ENCODE measurements at regions not wholly inside any gene's neighbourhood (a gene's known extent, or its start where the extent isn't known, plus 50 kb on each side); places are given as distances from the start of the nearest gene placed in this dataset.

GRCh38 chr1:86296305-86297205 is 99.6 kb downstream of the ODF2L start:
- DNase-seq, result no peak
- peaks cover 4% of the 10 kb centered on the region for H3K4me1 ChIP-seq
- H3K27me3 ChIP-seq (ENCODE audit: insufficient read depth in 3 of 3, low read length in 2 of 3), result no peaks in the 10 kb centered on the region
- peak overlapping the region; percentile 45 for H3K4me3 ChIP-seq
- 21 to 41% (median 24%) methylated on average over 7 of the region's 7 CpGs for WGBS, 3 donors
- peaks cover 5% of the 10 kb centered on the region for H3K9me3 ChIP-seq
- TF ChIP-seq, protein P1, sequence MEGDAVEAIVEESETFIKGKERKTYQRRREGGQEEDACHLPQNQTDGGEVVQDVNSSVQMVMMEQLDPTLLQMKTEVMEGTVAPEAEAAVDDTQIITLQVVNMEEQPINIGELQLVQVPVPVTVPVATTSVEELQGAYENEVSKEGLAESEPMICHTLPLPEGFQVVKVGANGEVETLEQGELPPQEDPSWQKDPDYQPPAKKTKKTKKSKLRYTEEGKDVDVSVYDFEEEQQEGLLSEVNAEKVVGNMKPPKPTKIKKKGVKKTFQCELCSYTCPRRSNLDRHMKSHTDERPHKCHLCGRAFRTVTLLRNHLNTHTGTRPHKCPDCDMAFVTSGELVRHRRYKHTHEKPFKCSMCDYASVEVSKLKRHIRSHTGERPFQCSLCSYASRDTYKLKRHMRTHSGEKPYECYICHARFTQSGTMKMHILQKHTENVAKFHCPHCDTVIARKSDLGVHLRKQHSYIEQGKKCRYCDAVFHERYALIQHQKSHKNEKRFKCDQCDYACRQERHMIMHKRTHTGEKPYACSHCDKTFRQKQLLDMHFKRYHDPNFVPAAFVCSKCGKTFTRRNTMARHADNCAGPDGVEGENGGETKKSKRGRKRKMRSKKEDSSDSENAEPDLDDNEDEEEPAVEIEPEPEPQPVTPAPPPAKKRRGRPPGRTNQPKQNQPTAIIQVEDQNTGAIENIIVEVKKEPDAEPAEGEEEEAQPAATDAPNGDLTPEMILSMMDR (IDR thresholded peaks at IDR 0.05), result no peak
- ATAC-seq, result peak; percentile 91 to 95 (median 95)
- H3K27ac ChIP-seq, result peak overlapping the region; percentile 87
- H3K36me3 ChIP-seq (ENCODE audit: insufficient read depth in 1 of 2, low read depth in 1 of 2), result no peaks in the 10 kb centered on the region
- intact Hi-C loops (cut with DNase I), result no loop called here

- Histone ChIP-seq H3K27ac (no peak overlapping the region), H3K4me1 (peaks cover 4% of the 10 kb centered on the region), H3K36me3 (ENCODE audit: insufficient read depth in 1 of 2, low read depth in 1 of 2) (no peaks in the 10 kb centered on the region), H3K9me3 (peaks cover 5% of the 10 kb centered on the region), H3K4me3 (no peak overlapping the region), H3K27me3 (ENCODE audit: insufficient read depth in 3 of 3, low read length in 2 of 3) (no peaks in the 10 kb centered on the region)
- 61 to 81% (median 79%) methylated on average over 1 of the region's 1 CpG for WGBS, 3 donors
- ATAC-seq (no peak), DNase-seq (no peak)
- intact Hi-C loops (cut with DNase I), result no loop called here
- TF ChIP-seq, protein P1 (IDR thresholded peaks at IDR 0.05), result no peak
Observed at GRCh38 chr1:86289746-86290145, 106.4 kb downstream of the ODF2L start.

GRCh38 chr1:86289161-86289560 is 107.0 kb downstream of the ODF2L start:
- no peak for ATAC-seq
- intact Hi-C loops (cut with DNase I), result no loop called here
- Histone ChIP-seq H3K4me3 (no peak overlapping the region), H3K4me1 (peaks cover 4% of the 10 kb centered on the region), H3K36me3 (ENCODE audit: insufficient read depth in 1 of 2, low read depth in 1 of 2) (no peaks in the 10 kb centered on the region), H3K27ac (no peak overlapping the region), H3K9me3 (peaks cover 5% of the 10 kb centered on the region), H3K27me3 (ENCODE audit: insufficient read depth in 3 of 3, low read length in 2 of 3) (no peaks in the 10 kb centered on the region)
- DNase-seq, result no peak
- TF ChIP-seq, protein P1 (IDR thresholded peaks at IDR 0.05), result no peak

- Histone ChIP-seq H3K4me1 (peaks cover 4% of the 10 kb centered on the region), H3K27me3 (ENCODE audit: insufficient read depth in 3 of 3, low read length in 2 of 3) (no peaks in the 10 kb centered on the region), H3K4me3 (no peak overlapping the region), H3K9me3 (peaks cover 5% of the 10 kb centered on the region), H3K27ac (no peak overlapping the region), H3K36me3 (ENCODE audit: insufficient read depth in 1 of 2, low read depth in 1 of 2) (no peaks in the 10 kb centered on the region)
- WGBS, 3 donors, result 82 to 87% (median 84%) methylated on average over 6 of the region's 6 CpGs
- ATAC-seq (no peak), DNase-seq (no peak)
- intact Hi-C loops (cut with DNase I), result no loop called here
- TF ChIP-seq, protein P1 (IDR thresholded peaks at IDR 0.05), result no peak
Observed at GRCh38 chr1:86288586-86289147, 107.5 kb downstream of the ODF2L start.
